HEK293T (cell line): ENCODE measurements at regions not wholly inside any gene's neighbourhood (a gene's known extent, or its start where the extent isn't known, plus 50 kb on each side); places are given as distances from the start of the nearest gene placed in this dataset.

ENCODE experiments used
- BHLHE40 ChIP-seq: fragments of 450-650 bp; IDR thresholded peaks from 2 replicates; pipeline ENCODE4 v1.6.1; 2016; ENCODE audit warnings: mild to moderate bottlenecking, moderate library complexity, borderline replicate concordance
- FOXK2 ChIP-seq: fragments of 450-650 bp; IDR thresholded peaks from 2 replicates; pipeline ENCODE4 v1.6.1; 2016; ENCODE audit warnings: mild to moderate bottlenecking
- PKNOX1 ChIP-seq: fragments of 450-650 bp; IDR thresholded peaks from 2 replicates; pipeline ENCODE4 v1.6.1; 2016
- TARDBP ChIP-seq: fragments of 450-650 bp; IDR thresholded peaks from 2 replicates; pipeline ENCODE4 v1.6.1; 2016

DNA sequence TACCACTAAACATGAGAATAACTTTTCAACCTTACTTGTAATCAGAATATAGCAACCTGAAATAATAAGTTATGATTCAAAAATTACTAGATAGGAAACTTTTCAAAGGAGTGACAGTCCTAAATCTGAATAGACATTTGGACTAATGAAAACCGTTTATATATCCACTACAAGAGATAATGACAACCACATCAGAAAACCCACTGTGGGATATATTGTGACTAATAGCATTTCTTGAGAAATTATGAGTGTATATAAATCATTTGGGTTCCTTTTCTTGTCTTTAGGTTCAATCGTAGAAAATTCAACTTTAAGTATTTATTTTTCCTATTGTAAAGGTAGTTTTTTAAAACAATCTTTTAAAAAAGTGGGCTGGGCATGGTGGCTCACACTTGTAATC lies 170.2 kb upstream of the PRSS58 start:
- TF ChIP-seq PKNOX1 (no peak), FOXK2 (no peak), TARDBP (no peak), BHLHE40 (no peak)
